NCI-H510A treated with DMSO at 0.1 percent for 48 hours (cell line): ENCODE measurements at regions not wholly inside any gene's neighbourhood (a gene's known extent, or its start where the extent isn't known, plus 50 kb on each side); places are given as distances from the start of the nearest gene placed in this dataset.

Experiments
- DNase-seq: peaks from one replicate; lab custom pipeline; 2025; lab: John Stamatoyannopoulos, UW

GRCh38 chr18:78882585-78882984 lies 97.0 kb upstream of the SALL3 start:
- no peak for DNase-seq

- DNase-seq, result no peak
These were observed 96.1 kb upstream of the SALL3 start for GRCh38 chr18:78883501-78883900.

- DNase-seq, result no peak
These were observed 95.1 kb upstream of the SALL3 start for GRCh38 chr18:78884502-78884901.

- DNase-seq, result no peak
These were observed 90.4 kb upstream of the SALL3 start for GRCh38 chr18:78889250-78889649.

GRCh38 chr18:78890388-78890787 lies 89.2 kb upstream of the SALL3 start:
- DNase-seq, result no peak

GRCh38 chr18:78891185-78891762 lies 88.3 kb upstream of the SALL3 start:
- no peak for DNase-seq

- DNase-seq, result no peak
These were observed 87.4 kb upstream of the SALL3 start for GRCh38 chr18:78892177-78892576.

GRCh38 chr18:78892721-78893120 lies 86.9 kb upstream of the SALL3 start:
- DNase-seq, result no peak

- DNase-seq, result no peak
These were observed 86.2 kb upstream of the SALL3 start for GRCh38 chr18:78893281-78894032.

GRCh38 chr18:78894033-78894305 lies 85.6 kb upstream of the SALL3 start:
- no peak for DNase-seq

- DNase-seq, result no peak
These were observed 84.2 kb upstream of the SALL3 start for GRCh38 chr18:78895207-78896001.

- no peak for DNase-seq
These were observed 83.3 kb upstream of the SALL3 start for GRCh38 chr18:78896111-78896905.

GRCh38 chr18:78898066-78898465 lies 81.6 kb upstream of the SALL3 start:
- no peak for DNase-seq

- DNase-seq, result no peak
These were observed 81.0 kb upstream of the SALL3 start for GRCh38 chr18:78898635-78899034.

- DNase-seq, result no peak
These were observed 80.4 kb upstream of the SALL3 start for GRCh38 chr18:78899241-78899640.

GRCh38 chr18:78900938-78901909 lies 78.4 kb upstream of the SALL3 start:
- DNase-seq, result no peak

GRCh38 chr18:78901923-78902794 lies 77.5 kb upstream of the SALL3 start:
- no peak for DNase-seq

- no peak for DNase-seq
These were observed 76.7 kb upstream of the SALL3 start for GRCh38 chr18:78902795-78903435.

GRCh38 chr18:78903436-78904178 lies 76.0 kb upstream of the SALL3 start:
- no peak for DNase-seq
